Activated naive CD8-positive, alpha-beta T cell treated with anti-CD3 and anti-CD28 coated beads, Interleukin-2, amount 50 U/mL, for 16 hours (primary cell): ENCODE measurements at regions not wholly inside any gene's neighbourhood (a gene's known extent, or its start where the extent isn't known, plus 50 kb on each side); places are given as distances from the start of the nearest gene placed in this dataset.

Experiments used
- DNase-seq: peaks from one replicate; pipeline ENCODE4 v3.0.0-alpha.2; 2020; ENCODE audit warnings: low read depth, low spot score

GRCh38 chr7:25360451-25360850, 132.2 kb upstream of the NPVF start:
- DNase-seq: no peak

GRCh38 chr7:25361387-25361786, 133.1 kb upstream of the NPVF start:
- no peak for DNase-seq

- DNase-seq: no peak
These were observed 133.6 kb upstream of the NPVF start for GRCh38 chr7:25361863-25362262.

- DNase-seq: no peak
These were observed 140.4 kb upstream of the NPVF start for GRCh38 chr7:25368599-25369201.

GRCh38 chr7:25369786-25370185, 141.5 kb upstream of the NPVF start:
- no peak for DNase-seq

GRCh38 chr7:25371972-25372371, 143.7 kb upstream of the NPVF start:
- no peak for DNase-seq

- no peak for DNase-seq
These were observed 147.7 kb upstream of the NPVF start for GRCh38 chr7:25375805-25376600.

GRCh38 chr7:25379351-25380300, 151.3 kb upstream of the NPVF start:
- DNase-seq: no peak

GRCh38 chr7:25381818-25382589, 153.7 kb upstream of the NPVF start:
- no peak for DNase-seq

- no peak for DNase-seq
These were observed 154.6 kb upstream of the NPVF start for GRCh38 chr7:25382869-25383268.

- no peak for DNase-seq
These were observed 155.1 kb upstream of the NPVF start for GRCh38 chr7:25383402-25383801.

- DNase-seq: no peak
These were observed 156.7 kb upstream of the NPVF start for GRCh38 chr7:25384788-25385505.

- DNase-seq: no peak
These were observed 157.3 kb upstream of the NPVF start for GRCh38 chr7:25385506-25386136.

GRCh38 chr7:25386311-25386744, 158.0 kb upstream of the NPVF start:
- no peak for DNase-seq

GRCh38 chr7:25388681-25389080, 160.4 kb upstream of the NPVF start:
- DNase-seq: no peak

GRCh38 chr7:25389489-25390106, 161.3 kb upstream of the NPVF start:
- no peak for DNase-seq

GRCh38 chr7:25391295-25391861, 163.1 kb upstream of the NPVF start:
- no peak for DNase-seq

GRCh38 chr7:25391961-25392587, 163.8 kb upstream of the NPVF start:
- no peak for DNase-seq
